ENCODE measurements at regions not wholly inside any gene's neighbourhood (a gene's known extent, or its start where the extent isn't known, plus 50 kb on each side); places are given as distances from the start of the nearest gene placed in this dataset.

GRCh38 chr10:92757711-92758104, 68.0 kb downstream of the HHEX start:
- no peak for TF ChIP-seq POLR2A (IDR thresholded peaks at IDR 0.05)
- no peak for TF ChIP-seq CTCF (IDR thresholded peaks at IDR 0.05)
